ENCODE measurements at regions not wholly inside any gene's neighbourhood (a gene's known extent, or its start where the extent isn't known, plus 50 kb on each side); places are given as distances from the start of the nearest gene placed in this dataset.

DNA sequence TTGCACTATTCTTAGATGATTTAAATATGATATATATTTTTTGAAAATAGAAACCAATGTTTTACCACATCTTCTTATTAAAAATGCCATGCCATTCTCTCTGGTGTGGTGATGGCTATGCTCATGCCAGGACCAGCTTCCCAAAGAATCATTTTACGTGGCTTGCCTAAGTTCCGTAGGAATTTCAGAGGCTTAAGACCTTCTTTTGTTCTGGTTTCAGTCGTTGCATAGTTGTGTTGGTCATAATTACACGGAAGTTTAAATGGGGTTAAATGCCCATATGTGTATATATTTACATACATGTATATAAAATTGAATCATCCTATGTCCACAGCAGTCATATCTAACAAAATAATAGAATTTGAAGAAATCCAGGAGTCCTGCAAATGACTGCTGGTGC is 78.7 kb upstream of the PLPPR5 start:
- H3K4me1 ChIP-seq (ENCODE audit: low read length): peaks cover 10% of the 10 kb centered on the region
- H3K27ac ChIP-seq (ENCODE audit: low read length): no peak overlapping the region
- no peaks in the 10 kb centered on the region for H3K27me3 ChIP-seq (replicated peaks; ENCODE audit: insufficient read depth, low read length)
- H3K4me2 ChIP-seq (ENCODE audit: low read depth, low read length): no peak overlapping the region
- H3K36me3 ChIP-seq (replicated peaks; ENCODE audit: insufficient read depth, low read length): no peaks in the 10 kb centered on the region
- no peaks in the 10 kb centered on the region for H3K9me3 ChIP-seq (replicated peaks; ENCODE audit: insufficient read depth, low read length)
- H3K79me2 ChIP-seq (ENCODE audit: low read length): no peaks in the 10 kb centered on the region
- no peak for DNase-seq
- TF ChIP-seq EZH2phosphoT487 (IDR thresholded peaks at IDR 0.05; ENCODE audit: low read length) (no peak), EZH2 (optimal IDR thresholded peaks at IDR 0.05; ENCODE audit: low read depth, low read length) (no peak)
- TF ChIP-seq, protein P1, sequence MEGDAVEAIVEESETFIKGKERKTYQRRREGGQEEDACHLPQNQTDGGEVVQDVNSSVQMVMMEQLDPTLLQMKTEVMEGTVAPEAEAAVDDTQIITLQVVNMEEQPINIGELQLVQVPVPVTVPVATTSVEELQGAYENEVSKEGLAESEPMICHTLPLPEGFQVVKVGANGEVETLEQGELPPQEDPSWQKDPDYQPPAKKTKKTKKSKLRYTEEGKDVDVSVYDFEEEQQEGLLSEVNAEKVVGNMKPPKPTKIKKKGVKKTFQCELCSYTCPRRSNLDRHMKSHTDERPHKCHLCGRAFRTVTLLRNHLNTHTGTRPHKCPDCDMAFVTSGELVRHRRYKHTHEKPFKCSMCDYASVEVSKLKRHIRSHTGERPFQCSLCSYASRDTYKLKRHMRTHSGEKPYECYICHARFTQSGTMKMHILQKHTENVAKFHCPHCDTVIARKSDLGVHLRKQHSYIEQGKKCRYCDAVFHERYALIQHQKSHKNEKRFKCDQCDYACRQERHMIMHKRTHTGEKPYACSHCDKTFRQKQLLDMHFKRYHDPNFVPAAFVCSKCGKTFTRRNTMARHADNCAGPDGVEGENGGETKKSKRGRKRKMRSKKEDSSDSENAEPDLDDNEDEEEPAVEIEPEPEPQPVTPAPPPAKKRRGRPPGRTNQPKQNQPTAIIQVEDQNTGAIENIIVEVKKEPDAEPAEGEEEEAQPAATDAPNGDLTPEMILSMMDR (IDR thresholded peaks at IDR 0.05; ENCODE audit: low read length): no peak
- no peaks in the 10 kb centered on the region for H4K20me1 ChIP-seq (ENCODE audit: insufficient read depth, low read length)
- H3K9me2 ChIP-seq (replicated peaks; ENCODE audit: insufficient read depth, low read length): no peaks in the 10 kb centered on the region
- H3K9ac ChIP-seq (ENCODE audit: low read length): no peak overlapping the region
- H3F3A ChIP-seq (ENCODE audit: insufficient read depth, low read length): no peaks in the 10 kb centered on the region
- H3K4me3 ChIP-seq (ENCODE audit: low read length): no peak overlapping the region
- no peak overlapping the region for H2AFZ ChIP-seq (ENCODE audit: low read length)

DNA sequence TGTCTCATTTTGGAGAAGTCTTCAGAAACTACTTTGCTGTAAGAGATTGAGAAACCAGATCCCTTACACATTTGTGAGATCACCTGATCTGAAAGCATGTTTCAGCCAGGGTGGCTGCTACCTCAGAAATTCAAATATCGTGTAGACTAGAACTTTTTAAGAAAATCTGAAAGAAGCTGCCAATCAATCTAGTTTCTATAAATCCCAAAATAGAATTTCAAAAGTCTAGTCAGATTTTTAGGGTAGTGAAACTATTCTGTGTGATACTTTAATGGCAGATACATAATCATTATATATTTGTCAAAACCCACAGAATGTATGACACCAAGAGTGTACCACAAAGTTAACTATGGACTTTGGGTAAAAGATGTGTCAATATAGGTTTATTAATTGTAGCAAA is 79.9 kb upstream of the PLPPR5 start:
- Histone ChIP-seq H2AFZ (ENCODE audit: low read length) (no peak overlapping the region), H3K4me3 (ENCODE audit: low read length) (no peak overlapping the region), H3K9ac (ENCODE audit: low read length) (no peak overlapping the region), H3K9me2 (replicated peaks; ENCODE audit: insufficient read depth, low read length) (no peaks in the 10 kb centered on the region), H3K36me3 (replicated peaks; ENCODE audit: insufficient read depth, low read length) (no peaks in the 10 kb centered on the region), H3K27ac (ENCODE audit: low read length) (no peak overlapping the region), H3K4me2 (ENCODE audit: low read depth, low read length) (no peak overlapping the region), H3K4me1 (ENCODE audit: low read length) (peaks cover 10% of the 10 kb centered on the region), H3F3A (ENCODE audit: insufficient read depth, low read length) (no peaks in the 10 kb centered on the region), H3K79me2 (ENCODE audit: low read length) (no peaks in the 10 kb centered on the region), H4K20me1 (ENCODE audit: insufficient read depth, low read length) (no peaks in the 10 kb centered on the region), H3K27me3 (replicated peaks; ENCODE audit: insufficient read depth, low read length) (no peaks in the 10 kb centered on the region), H3K9me3 (replicated peaks; ENCODE audit: insufficient read depth, low read length) (no peaks in the 10 kb centered on the region)
- TF ChIP-seq, protein P1 (IDR thresholded peaks at IDR 0.05; ENCODE audit: low read length): no peak
- TF ChIP-seq EZH2phosphoT487 (IDR thresholded peaks at IDR 0.05; ENCODE audit: low read length) (no peak), EZH2 (optimal IDR thresholded peaks at IDR 0.05; ENCODE audit: low read depth, low read length) (no peak)
- DNase-seq: peak; percentile 33

DNA sequence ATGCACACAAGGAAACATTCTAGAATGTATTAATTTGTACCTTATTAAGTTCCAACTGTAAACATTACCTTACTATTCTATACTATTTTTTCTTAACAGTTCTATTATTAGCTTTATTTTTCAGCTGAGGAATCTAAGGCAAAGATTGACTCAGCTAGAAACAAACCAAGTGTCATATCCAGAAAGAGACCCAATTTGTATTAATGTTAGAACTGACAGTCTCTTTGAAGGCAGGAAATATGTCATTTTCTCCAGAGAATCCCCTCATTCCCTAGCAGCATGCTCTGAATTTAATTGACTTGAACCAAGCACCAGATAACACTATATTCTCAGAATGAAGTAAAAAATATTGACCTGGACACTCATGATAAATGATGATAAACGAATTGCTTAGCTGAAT is 81.4 kb upstream of the PLPPR5 start:
- peaks cover 10% of the 10 kb centered on the region for H3K4me1 ChIP-seq (ENCODE audit: low read length)
- no peak overlapping the region for H3K27ac ChIP-seq (ENCODE audit: low read length)
- H3K9me3 ChIP-seq (replicated peaks; ENCODE audit: insufficient read depth, low read length): no peaks in the 10 kb centered on the region
- H3K9me2 ChIP-seq (replicated peaks; ENCODE audit: insufficient read depth, low read length): no peaks in the 10 kb centered on the region
- no peaks in the 10 kb centered on the region for H3K36me3 ChIP-seq (replicated peaks; ENCODE audit: insufficient read depth, low read length)
- no peaks in the 10 kb centered on the region for H3F3A ChIP-seq (ENCODE audit: insufficient read depth, low read length)
- no peak for DNase-seq
- H3K27me3 ChIP-seq (replicated peaks; ENCODE audit: insufficient read depth, low read length): no peaks in the 10 kb centered on the region
- H2AFZ ChIP-seq (ENCODE audit: low read length): no peak overlapping the region
- no peak overlapping the region for H3K4me3 ChIP-seq (ENCODE audit: low read length)
- TF ChIP-seq, protein P1 (IDR thresholded peaks at IDR 0.05; ENCODE audit: low read length): no peak
- no peak for TF ChIP-seq EZH2phosphoT487 (IDR thresholded peaks at IDR 0.05; ENCODE audit: low read length)
- H3K4me2 ChIP-seq (ENCODE audit: low read depth, low read length): no peak overlapping the region
- H3K79me2 ChIP-seq (ENCODE audit: low read length): no peaks in the 10 kb centered on the region
- H4K20me1 ChIP-seq (ENCODE audit: insufficient read depth, low read length): no peaks in the 10 kb centered on the region
- no peak overlapping the region for H3K9ac ChIP-seq (ENCODE audit: low read length)

All from MM.1S (cell line).